ENCODE measurements at regions not wholly inside any gene's neighbourhood (a gene's known extent, or its start where the extent isn't known, plus 50 kb on each side); places are given as distances from the start of the nearest gene placed in this dataset.

- Mint-ChIP-seq H3K36me3 (ENCODE audit: insufficient read depth) (no peaks in the 10 kb centered on the region), H3K4me3 (no peak overlapping the region), H3K27ac (no peak overlapping the region), H3K4me1 (ENCODE audit: low read depth in 2 of 2) (no peaks in the 10 kb centered on the region), H3K9me3 (peaks cover 6 to 7% of the 10 kb centered on the region in 2 donors), H3K27me3 (no peaks in the 10 kb centered on the region)
- no peak for ATAC-seq (replicated peaks)
- DNase-seq, result no peak
Observed at GRCh38 chr2:59727121-59727590, 826.3 kb downstream of the BCL11A start.

- H3K27me3 Mint-ChIP-seq, result no peaks in the 10 kb centered on the region
- H3K36me3 Mint-ChIP-seq (ENCODE audit: insufficient read depth), result no peaks in the 10 kb centered on the region
- H3K4me3 Mint-ChIP-seq, result no peak overlapping the region
- peaks cover 6 to 7% of the 10 kb centered on the region in 2 donors for H3K9me3 Mint-ChIP-seq
- DNase-seq (no peak), ATAC-seq (replicated peaks) (no peak)
- no peaks in the 10 kb centered on the region for H3K4me1 Mint-ChIP-seq (ENCODE audit: low read depth in 2 of 2)
- no peak overlapping the region for H3K27ac Mint-ChIP-seq
Observed at GRCh38 chr2:59726228-59727120, 827.0 kb downstream of the BCL11A start.

- ATAC-seq (replicated peaks), result no peak
- Mint-ChIP-seq H3K36me3 (ENCODE audit: insufficient read depth) (no peaks in the 10 kb centered on the region), H3K27ac (no peak overlapping the region), H3K4me1 (ENCODE audit: low read depth in 2 of 2) (no peaks in the 10 kb centered on the region), H3K27me3 (no peaks in the 10 kb centered on the region), H3K9me3 (peaks cover 3 to 8% of the 10 kb centered on the region in 2 donors), H3K4me3 (no peak overlapping the region)
- DNase-seq, result no peak
Observed at GRCh38 chr2:59724746-59725145, 828.7 kb downstream of the BCL11A start.

- Mint-ChIP-seq H3K9me3 (peaks cover 0 to 8% of the 10 kb centered on the region in 2 donors), H3K27me3 (no peaks in the 10 kb centered on the region), H3K4me3 (no peak overlapping the region), H3K36me3 (ENCODE audit: insufficient read depth) (no peaks in the 10 kb centered on the region), H3K4me1 (ENCODE audit: low read depth in 2 of 2) (no peaks in the 10 kb centered on the region), H3K27ac (no peak overlapping the region)
- no peak for DNase-seq
- ATAC-seq (replicated peaks), result no peak
Observed at GRCh38 chr2:59720296-59720866, 833.1 kb downstream of the BCL11A start.

- H3K9me3 Mint-ChIP-seq, result peaks cover 6 to 8% of the 10 kb centered on the region in 2 donors
- no peaks in the 10 kb centered on the region for H3K27me3 Mint-ChIP-seq
- H3K36me3 Mint-ChIP-seq (ENCODE audit: insufficient read depth), result no peaks in the 10 kb centered on the region
- no peak for ATAC-seq (replicated peaks)
- no peak overlapping the region for H3K27ac Mint-ChIP-seq
- H3K4me3 Mint-ChIP-seq, result no peak overlapping the region
- no peaks in the 10 kb centered on the region for H3K4me1 Mint-ChIP-seq (ENCODE audit: low read depth in 2 of 2)
- DNase-seq, result no peak
Observed at GRCh38 chr2:59713577-59713976, 839.9 kb downstream of the BCL11A start.

GRCh38 chr2:59711121-59711520, 842.3 kb downstream of the BCL11A start:
- H3K27me3 Mint-ChIP-seq, result no peaks in the 10 kb centered on the region
- H3K9me3 Mint-ChIP-seq, result peaks cover 6 to 8% of the 10 kb centered on the region in 2 donors
- no peaks in the 10 kb centered on the region for H3K36me3 Mint-ChIP-seq (ENCODE audit: insufficient read depth)
- no peak for DNase-seq
- H3K27ac Mint-ChIP-seq, result no peak overlapping the region
- H3K4me1 Mint-ChIP-seq (ENCODE audit: low read depth in 2 of 2), result no peaks in the 10 kb centered on the region
- no peak overlapping the region for H3K4me3 Mint-ChIP-seq
- ATAC-seq (replicated peaks), result no peak

GRCh38 chr2:59706729-59707128, 846.7 kb downstream of the BCL11A start:
- DNase-seq (no peak), ATAC-seq (replicated peaks) (no peak)
- Mint-ChIP-seq H3K27me3 (no peaks in the 10 kb centered on the region), H3K4me3 (no peak overlapping the region), H3K36me3 (ENCODE audit: insufficient read depth) (no peaks in the 10 kb centered on the region), H3K27ac (no peak overlapping the region), H3K4me1 (ENCODE audit: low read depth in 2 of 2) (no peaks in the 10 kb centered on the region), H3K9me3 (peaks cover 2 to 10% of the 10 kb centered on the region in 2 donors)

GRCh38 chr2:59703796-59704195, 849.7 kb downstream of the BCL11A start:
- Mint-ChIP-seq H3K27ac (no peak overlapping the region), H3K4me3 (no peak overlapping the region), H3K27me3 (no peaks in the 10 kb centered on the region), H3K4me1 (ENCODE audit: low read depth in 2 of 2) (no peaks in the 10 kb centered on the region), H3K9me3 (peaks cover 2 to 10% of the 10 kb centered on the region in 2 donors), H3K36me3 (ENCODE audit: insufficient read depth) (no peaks in the 10 kb centered on the region)
- no peak for DNase-seq
- no peak for ATAC-seq (replicated peaks)

- Mint-ChIP-seq H3K36me3 (ENCODE audit: insufficient read depth) (no peaks in the 10 kb centered on the region), H3K27ac (no peak overlapping the region), H3K4me3 (no peak overlapping the region), H3K9me3 (peaks cover 2 to 10% of the 10 kb centered on the region in 2 donors), H3K27me3 (no peaks in the 10 kb centered on the region), H3K4me1 (ENCODE audit: low read depth in 2 of 2) (no peaks in the 10 kb centered on the region)
- no peak for ATAC-seq (replicated peaks)
- DNase-seq, result no peak
Observed at GRCh38 chr2:59702026-59702425, 851.4 kb downstream of the BCL11A start.

- ATAC-seq (replicated peaks) (no peak), DNase-seq (no peak)
- Mint-ChIP-seq H3K9me3 (peaks cover 2 to 10% of the 10 kb centered on the region in 2 donors), H3K4me3 (no peak overlapping the region), H3K4me1 (ENCODE audit: low read depth in 2 of 2) (no peaks in the 10 kb centered on the region), H3K27me3 (no peaks in the 10 kb centered on the region), H3K27ac (no peak overlapping the region), H3K36me3 (ENCODE audit: insufficient read depth) (no peaks in the 10 kb centered on the region)
Observed at GRCh38 chr2:59701271-59701994, 852.0 kb downstream of the BCL11A start.

- no peaks in the 10 kb centered on the region for H3K27me3 Mint-ChIP-seq
- no peaks in the 10 kb centered on the region for H3K36me3 Mint-ChIP-seq (ENCODE audit: insufficient read depth)
- H3K9me3 Mint-ChIP-seq, result no peaks in the 10 kb centered on the region
- H3K4me1 Mint-ChIP-seq (ENCODE audit: low read depth in 2 of 2), result no peaks in the 10 kb centered on the region
- no peak overlapping the region for H3K4me3 Mint-ChIP-seq
- H3K27ac Mint-ChIP-seq, result no peak overlapping the region
- no peak for DNase-seq
- no peak for ATAC-seq (replicated peaks)
Observed at GRCh38 chr2:59694176-59694575, 859.3 kb downstream of the BCL11A start.

GRCh38 chr2:59693231-59693959, 860.1 kb downstream of the BCL11A start:
- H3K27ac Mint-ChIP-seq, result no peak overlapping the region
- no peaks in the 10 kb centered on the region for H3K4me1 Mint-ChIP-seq (ENCODE audit: low read depth in 2 of 2)
- no peak overlapping the region for H3K4me3 Mint-ChIP-seq
- no peak for ATAC-seq (replicated peaks)
- no peaks in the 10 kb centered on the region for H3K36me3 Mint-ChIP-seq (ENCODE audit: insufficient read depth)
- H3K27me3 Mint-ChIP-seq, result no peaks in the 10 kb centered on the region
- H3K9me3 Mint-ChIP-seq, result no peaks in the 10 kb centered on the region
- no peak for DNase-seq

- no peak overlapping the region for H3K4me3 Mint-ChIP-seq
- no peaks in the 10 kb centered on the region for H3K9me3 Mint-ChIP-seq
- H3K27me3 Mint-ChIP-seq, result no peaks in the 10 kb centered on the region
- H3K4me1 Mint-ChIP-seq (ENCODE audit: low read depth in 2 of 2), result no peaks in the 10 kb centered on the region
- H3K36me3 Mint-ChIP-seq (ENCODE audit: insufficient read depth), result no peaks in the 10 kb centered on the region
- no peak overlapping the region for H3K27ac Mint-ChIP-seq
- ATAC-seq (replicated peaks), result no peak
- no peak for DNase-seq
Observed at GRCh38 chr2:59691518-59692190, 861.8 kb downstream of the BCL11A start.
